IMR-90 (cell line): ENCODE measurements at regions not wholly inside any gene's neighbourhood (a gene's known extent, or its start where the extent isn't known, plus 50 kb on each side); places are given as distances from the start of the nearest gene placed in this dataset.

Source experiments
- ATAC-seq: fragments of 200-7000 bp; cut with Tn5 transposase; 2 replicates; pipeline ENCODE4 v1.9.1; 2020; ENCODE audit warnings: low read depth, mild to moderate bottlenecking, moderate library complexity
- BruUV-seq: library from RNA; stranded (reverse); fragments of 400-500 nt; replicated peaks from 2 replicates; lab custom pipeline; 2021; lab: Mats Ljungman, UMichigan
- CTCF ChIA-PET: fragments of 300-600 bp; formaldehyde crosslinking; extraction: SDS; loops from one replicate; lab custom pipeline; 2021; ENCODE audit warnings: antibody characterized with exemption; lab: Yijun Ruan, JAX
- POLR2A ChIA-PET: fragments of 300-600 bp; sonication (Branson Sonifier 250); formaldehyde crosslinking; loops from one replicate; lab custom pipeline; 2022; ENCODE audit warnings: antibody characterized with exemption; ENCODE audit not compliant: unreplicated experiment; lab: Charles Lee
- DNase-seq: peaks from one replicate; pipeline ENCODE4 v3.0.0; 2013
- H2AFZ ChIP-seq: replicated peaks from 2 replicates; pipeline ENCODE3; 2013; ENCODE audit warnings: low read length, mild to moderate bottlenecking; ENCODE audit not compliant: poor library complexity
- H2AK5ac ChIP-seq: 2 replicates; pipeline ENCODE4 v1.6.1; 2013; ENCODE audit warnings: low read depth, low read length, inconsistent platforms
- H2AK9ac ChIP-seq: replicated peaks from 2 replicates; pipeline ENCODE3; 2013; ENCODE audit warnings: mild to moderate bottlenecking, low read depth, low read length, moderate library complexity; ENCODE audit not compliant: poor library complexity
- H2BK120ac ChIP-seq: 2 replicates; pipeline ENCODE4 v1.6.1; 2013; ENCODE audit warnings: low read depth, low read length, inconsistent platforms
- H2BK15ac ChIP-seq: 3 replicates; pipeline ENCODE4 v1.6.1; 2013; ENCODE audit warnings: low read depth, low read length, inconsistent platforms
- H2BK20ac ChIP-seq: 2 replicates; pipeline ENCODE4 v1.6.1; 2013; ENCODE audit warnings: low read depth, mild to moderate bottlenecking, inconsistent platforms, low read length, moderate library complexity
- H2BK5ac ChIP-seq: 2 replicates; pipeline ENCODE4 v1.6.1; 2013; ENCODE audit warnings: mild to moderate bottlenecking, low read depth, low read length, inconsistent platforms; ENCODE audit not compliant: poor library complexity, severe bottlenecking
- H3K14ac ChIP-seq: replicated peaks from 2 replicates; pipeline ENCODE4 v1.6.1; 2013; ENCODE audit warnings: low read depth, low read length, inconsistent platforms
- H3K18ac ChIP-seq: 2 replicates; pipeline ENCODE4 v1.6.1; 2013; ENCODE audit warnings: low read depth, low read length, control low read depth
- H3K23ac ChIP-seq: 2 replicates; pipeline ENCODE4 v1.6.1; 2013; ENCODE audit warnings: low read depth, low read length, inconsistent platforms
- H3K27ac ChIP-seq: 2 replicates; pipeline ENCODE4 v1.5.1; 2013; ENCODE audit warnings: mild to moderate bottlenecking, control low read depth, low read length; ENCODE audit not compliant: insufficient read depth
- H3K27me3 ChIP-seq: 2 replicates; pipeline ENCODE4 v1.6.1; 2013; ENCODE audit warnings: low read length; ENCODE audit not compliant: control insufficient read depth, insufficient read depth
- H3K36me3 ChIP-seq: 2 replicates; pipeline ENCODE4 v1.6.1; 2013; ENCODE audit warnings: low read length, mixed read lengths; ENCODE audit not compliant: control insufficient read depth, insufficient read depth
- H3K4ac ChIP-seq: 2 replicates; pipeline ENCODE4 v1.6.1; 2013; ENCODE audit warnings: low read depth, low read length, inconsistent platforms
- H3K4me1 ChIP-seq: 2 replicates; pipeline ENCODE4 v1.6.1; 2013; ENCODE audit warnings: low read length, mixed read lengths; ENCODE audit not compliant: control insufficient read depth, insufficient read depth
- H3K4me2 ChIP-seq: 2 replicates; pipeline ENCODE4 v1.6.1; 2013; ENCODE audit warnings: low read depth, mild to moderate bottlenecking, control low read depth, low read length, moderate library complexity
- H3K4me3 ChIP-seq: 2 replicates; pipeline ENCODE4 v1.5.1; 2013; ENCODE audit warnings: low read depth, mild to moderate bottlenecking, control low read depth, low read length, moderate library complexity; ENCODE audit not compliant: insufficient read depth
- H3K56ac ChIP-seq: 2 replicates; pipeline ENCODE4 v1.6.1; 2013; ENCODE audit warnings: low read length, inconsistent platforms; ENCODE audit not compliant: insufficient read depth; ENCODE audit errors: extremely low read depth
- H3K79me1 ChIP-seq, 2 experiments: 2 replicates each; pipeline ENCODE4 v1.6.1; 2013; ENCODE audit warnings: low read length in 2 of 2, inconsistent platforms in 1 of 2, low read depth in 1 of 2
- H3K9ac ChIP-seq: 2 replicates; pipeline ENCODE4 v1.6.1; 2013; ENCODE audit warnings: low read depth, low read length, control low read depth
- H3K9me1 ChIP-seq: 2 replicates; pipeline ENCODE4 v1.6.1; 2013; ENCODE audit warnings: low read length, inconsistent platforms; ENCODE audit not compliant: insufficient read depth
- H3K9me3 ChIP-seq: 2 replicates; pipeline ENCODE4 v1.6.1; 2013; ENCODE audit warnings: low read length; ENCODE audit not compliant: control insufficient read depth, insufficient read depth
- H4K20me1 ChIP-seq: 2 replicates; pipeline ENCODE4 v1.6.1; 2013; ENCODE audit warnings: low read length, inconsistent platforms; ENCODE audit not compliant: insufficient read depth
- H4K5ac ChIP-seq: 2 replicates; pipeline ENCODE4 v1.6.1; 2013; ENCODE audit warnings: mild to moderate bottlenecking, low read depth, low read length, control low read depth
- H4K8ac ChIP-seq, 2 experiments: 2 replicates each; pipeline ENCODE4 v1.6.1; 2013; ENCODE audit warnings: low read depth in 2 of 2, low read length in 2 of 2, control low read depth in 1 of 2, inconsistent platforms in 1 of 2
- H4K91ac ChIP-seq: 2 replicates; pipeline ENCODE4 v1.6.1; 2013; ENCODE audit warnings: low read depth, low read length, inconsistent platforms; ENCODE audit not compliant: insufficient read depth
- BHLHE40 ChIP-seq: fragments of 150-350 bp; IDR thresholded peaks from 2 replicates; pipeline ENCODE4 v1.6.1; 2016; ENCODE audit warnings: mild to moderate bottlenecking, low read depth, low read length
- CEBPB ChIP-seq: IDR thresholded peaks from 2 replicates; pipeline ENCODE4 v1.6.1; 2012; ENCODE audit warnings: low read depth, low read length, improper control_type of control experiment
- CHD1 ChIP-seq: IDR thresholded peaks from 2 replicates; pipeline ENCODE4 v1.6.1; 2012; ENCODE audit warnings: low read depth, low read length, improper control_type of control experiment
- CTCF ChIP-seq: conservative IDR thresholded peaks from 2 replicates; pipeline ENCODE4 v1.5.1; 2012; ENCODE audit warnings: mild to moderate bottlenecking, low read depth, low read length, improper control_type of control experiment
- ELK1 ChIP-seq: fragments of 150-350 bp; IDR thresholded peaks from 2 replicates; pipeline ENCODE4 v1.6.1; 2016; ENCODE audit warnings: low read depth, mild to moderate bottlenecking, low read length, moderate library complexity, borderline replicate concordance
- FOS ChIP-seq: fragments of 150-350 bp; IDR thresholded peaks from 2 replicates; pipeline ENCODE4 v1.6.1; 2016; ENCODE audit warnings: low read depth, low read length
- MAFK ChIP-seq: IDR thresholded peaks from 2 replicates; pipeline ENCODE4 v1.6.1; 2012; ENCODE audit warnings: low read depth, low read length, improper control_type of control experiment
- MAZ ChIP-seq: IDR thresholded peaks from 2 replicates; pipeline ENCODE4 v1.6.1; 2012; ENCODE audit warnings: low read depth, mild to moderate bottlenecking, low read length, improper control_type of control experiment, moderate library complexity, borderline replicate concordance
- MXI1 ChIP-seq: IDR thresholded peaks from 2 replicates; pipeline ENCODE4 v1.6.1; 2012; ENCODE audit warnings: low read depth, mild to moderate bottlenecking, low read length, moderate library complexity, borderline replicate concordance
- NFE2L2 ChIP-seq: fragments of 150-350 bp; IDR thresholded peaks from 2 replicates; pipeline ENCODE4 v1.6.1; 2016; ENCODE audit warnings: low read depth, mild to moderate bottlenecking, low read length
- POLR2A ChIP-seq: IDR thresholded peaks from 2 replicates; pipeline ENCODE4 v1.6.1; 2012; ENCODE audit warnings: mild to moderate bottlenecking, low read depth, low read length
- RAD21 ChIP-seq: IDR thresholded peaks from 2 replicates; pipeline ENCODE4 v1.6.1; 2012; ENCODE audit warnings: low read length, improper control_type of control experiment
- RCOR1 ChIP-seq: IDR thresholded peaks from 2 replicates; pipeline ENCODE4 v1.6.1; 2012; ENCODE audit warnings: mild to moderate bottlenecking, low read length, improper control_type of control experiment; ENCODE audit not compliant: insufficient replicate concordance
- RFX5 ChIP-seq: IDR thresholded peaks from 2 replicates; pipeline ENCODE4 v1.8.0; 2012; ENCODE audit warnings: low read depth, mild to moderate bottlenecking, low read length, moderate library complexity
- SMC3 ChIP-seq: fragments of 150-350 bp; IDR thresholded peaks from 2 replicates; pipeline ENCODE4 v1.6.1; 2016; ENCODE audit warnings: low read depth, mild to moderate bottlenecking, antibody characterized with exemption, low read length, moderate library complexity
- USF2 ChIP-seq: fragments of 150-350 bp; IDR thresholded peaks from 2 replicates; pipeline ENCODE4 v1.6.1; 2017; ENCODE audit warnings: mild to moderate bottlenecking, antibody characterized with exemption, low read length, low read depth
- WGBS, 2 experiments: methylation state at CpG; one replicate each; pipeline versions ENCODE4 v1.1.5 to v1.1.7; 2013; ENCODE audit warnings: missing lambda C conversion rate in 2 of 2; ENCODE audit not compliant: insufficient read length in 1 of 2; ENCODE audit errors: extremely low coverage in 2 of 2; 5-methylcytosine and 5-hydroxymethylcytosine counted together
- dilution Hi-C: fragments of 300-500 bp; cut with HindIII; formaldehyde crosslinking; loops from one replicate; pipeline ENCODE4 v1.14.3; 2018; ENCODE audit warnings: low sequenced_read_pairs; ENCODE audit not compliant: unreplicated experiment
- in situ Hi-C: fragments of 300-500 bp; cut with MboI; formaldehyde crosslinking; loops from 3 replicates; pipeline ENCODE4 v1.14.3; 2019; ENCODE audit warnings: low sequenced_read_pairs, inconsistent platforms, mixed read lengths
- intact Hi-C: fragments of 100-400 bp; cut with micrococcal nuclease; formaldehyde crosslinking; loops from 2 replicates; pipeline ENCODE4 v1.10.0; 2022

- H2BK120ac ChIP-seq, result no peak overlapping the region
- H3K18ac ChIP-seq, result no peak overlapping the region
- H3K23ac ChIP-seq, result no peak overlapping the region
- no peak overlapping the region for H3K4me2 ChIP-seq
- H4K91ac ChIP-seq, result no peak overlapping the region
- no peak overlapping the region for H3K14ac ChIP-seq
- no peak overlapping the region for H2AFZ ChIP-seq
- ChIA-PET POLR2A (no interaction called here), CTCF (interaction anchor here (0.5 to 0.6 kb wide), 2 partner anchors 314 to 378 kb away, joined by 3 to 5 read pairs; no protein-coding TSS in a partner anchor)
- no peaks in the 10 kb centered on the region for H3K27me3 ChIP-seq
- H3K79me1 ChIP-seq, result no peaks in the 10 kb centered on the region
- H4K5ac ChIP-seq, result no peak overlapping the region
- H3K9me3 ChIP-seq, result no peaks in the 10 kb centered on the region
- no peak overlapping the region for H2BK20ac ChIP-seq
- dilution Hi-C loops (no loop called here), intact Hi-C loops (no loop called here), in situ Hi-C loops (no loop called here)
- BruUV-seq, result no TSS peak
- H3K27ac ChIP-seq, result no peak overlapping the region
- no peaks in the 10 kb centered on the region for H4K20me1 ChIP-seq
- no peak overlapping the region for H4K8ac ChIP-seq
- ATAC-seq, result no peak
- H3K4ac ChIP-seq, result no peak overlapping the region
- no peak overlapping the region for H2AK9ac ChIP-seq
- no peak overlapping the region for H3K4me3 ChIP-seq
- H3K56ac ChIP-seq, result no peak overlapping the region
- no peak overlapping the region for H2AK5ac ChIP-seq
- no peaks in the 10 kb centered on the region for H3K4me1 ChIP-seq
- 33% methylated on average over 1 of the region's 1 CpG; no CpG with 5 or more reads in 1 of the 2 experiments for WGBS, 2 experiments
- no peaks in the 10 kb centered on the region for H3K36me3 ChIP-seq
- no peak overlapping the region for H2BK5ac ChIP-seq
- no peak overlapping the region for H2BK15ac ChIP-seq
- H3K9ac ChIP-seq, result no peak overlapping the region
- TF ChIP-seq NFE2L2 (no peak), MXI1 (no peak), BHLHE40 (no peak), SMC3 (no peak), CTCF (no peak), ELK1 (no peak), RAD21 (no peak), FOS (no peak), MAFK (no peak), RFX5 (no peak), RCOR1 (no peak), POLR2A (no peak), CHD1 (no peak), MAZ (no peak), CEBPB (no peak), USF2 (no peak)
- no peak for DNase-seq
- no peaks in the 10 kb centered on the region for H3K9me1 ChIP-seq
Observed at GRCh38 chr9:32843295-32843694, 60.0 kb downstream of the TMEM215 start.
